ENCODE measurements at regions not wholly inside any gene's neighbourhood (a gene's known extent, or its start where the extent isn't known, plus 50 kb on each side); places are given as distances from the start of the nearest gene placed in this dataset.

- TF ChIP-seq, protein P1, sequence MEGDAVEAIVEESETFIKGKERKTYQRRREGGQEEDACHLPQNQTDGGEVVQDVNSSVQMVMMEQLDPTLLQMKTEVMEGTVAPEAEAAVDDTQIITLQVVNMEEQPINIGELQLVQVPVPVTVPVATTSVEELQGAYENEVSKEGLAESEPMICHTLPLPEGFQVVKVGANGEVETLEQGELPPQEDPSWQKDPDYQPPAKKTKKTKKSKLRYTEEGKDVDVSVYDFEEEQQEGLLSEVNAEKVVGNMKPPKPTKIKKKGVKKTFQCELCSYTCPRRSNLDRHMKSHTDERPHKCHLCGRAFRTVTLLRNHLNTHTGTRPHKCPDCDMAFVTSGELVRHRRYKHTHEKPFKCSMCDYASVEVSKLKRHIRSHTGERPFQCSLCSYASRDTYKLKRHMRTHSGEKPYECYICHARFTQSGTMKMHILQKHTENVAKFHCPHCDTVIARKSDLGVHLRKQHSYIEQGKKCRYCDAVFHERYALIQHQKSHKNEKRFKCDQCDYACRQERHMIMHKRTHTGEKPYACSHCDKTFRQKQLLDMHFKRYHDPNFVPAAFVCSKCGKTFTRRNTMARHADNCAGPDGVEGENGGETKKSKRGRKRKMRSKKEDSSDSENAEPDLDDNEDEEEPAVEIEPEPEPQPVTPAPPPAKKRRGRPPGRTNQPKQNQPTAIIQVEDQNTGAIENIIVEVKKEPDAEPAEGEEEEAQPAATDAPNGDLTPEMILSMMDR (IDR thresholded peaks at IDR 0.05): no peak
- TF ChIP-seq POLR2A (IDR thresholded peaks at IDR 0.05): no peak
- TF ChIP-seq POLR2AphosphoS5 (IDR thresholded peaks at IDR 0.05): no peak
- TF ChIP-seq EP300 (IDR thresholded peaks at IDR 0.05; ENCODE audit: low read depth): no peak
Observed at GRCh38 chr7:41313171-41313570, 389.7 kb downstream of the INHBA start.
